Duodenal mucosa (tissue), 2 donors: ENCODE measurements at regions not wholly inside any gene's neighbourhood (a gene's known extent, or its start where the extent isn't known, plus 50 kb on each side); places are given as distances from the start of the nearest gene placed in this dataset.

ENCODE experiments used
- H3K27ac ChIP-seq: one replicate; pipeline ENCODE4 v1.7.0; 2013; ENCODE audit warnings: low read depth, low read length
- H3K27me3 ChIP-seq, 2 donors: one replicate each; pipeline ENCODE4 v1.7.0; 2013; ENCODE audit warnings: low read length in 2 of 2, control low read depth in 1 of 2; ENCODE audit not compliant: insufficient read depth in 2 of 2, control insufficient read depth in 1 of 2
- H3K36me3 ChIP-seq, 2 donors: one replicate each; pipeline ENCODE4 v1.7.0; 2013; ENCODE audit warnings: low read length in 2 of 2, control low read depth in 1 of 2; ENCODE audit not compliant: insufficient read depth in 2 of 2, control insufficient read depth in 1 of 2
- H3K4me1 ChIP-seq, 2 donors: one replicate each; pipeline ENCODE4 v1.7.0; 2013; ENCODE audit warnings: low read length in 2 of 2, control low read depth in 1 of 2; ENCODE audit not compliant: insufficient read depth in 2 of 2, control insufficient read depth in 1 of 2
- H3K4me3 ChIP-seq, 2 donors: one replicate each; pipeline ENCODE4 v1.7.0; 2013; ENCODE audit warnings: low read length in 2 of 2, low read depth in 1 of 2
- H3K9ac ChIP-seq, 2 donors: one replicate each; pipeline ENCODE4 v1.7.0; 2013; ENCODE audit warnings: low read length in 2 of 2, low read depth in 1 of 2
- H3K9me3 ChIP-seq, 2 donors: one replicate each; pipeline ENCODE4 v1.7.0; 2013; ENCODE audit warnings: low read length in 2 of 2, control low read depth in 1 of 2; ENCODE audit not compliant: control insufficient read depth in 1 of 2

DNA sequence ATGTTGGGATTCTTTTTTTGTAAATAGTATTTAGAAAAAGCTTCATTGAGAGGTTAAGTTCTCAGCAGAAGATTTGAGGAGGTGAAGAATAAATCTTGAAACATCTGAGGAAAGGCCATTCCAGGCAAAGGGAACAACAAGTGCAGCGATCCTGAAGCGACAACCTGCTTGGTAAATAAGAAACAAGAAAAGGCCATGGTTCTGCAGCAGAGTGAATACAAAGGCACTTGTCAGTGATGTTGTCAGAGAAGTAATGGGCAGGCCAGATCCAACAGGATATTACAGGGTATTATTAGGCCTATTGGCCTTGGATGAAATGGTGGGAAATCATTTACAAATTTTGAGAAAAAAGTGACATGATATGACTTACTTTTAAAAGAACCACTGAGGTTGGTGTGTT lies 960.0 kb downstream of the PLA2G4A start:
- no peaks in the 10 kb centered on the region for H3K27me3 ChIP-seq
- H3K9me3 ChIP-seq, result no peaks in the 10 kb centered on the region
- no peak overlapping the region for H3K9ac ChIP-seq
- H3K27ac ChIP-seq, result no peak overlapping the region
- H3K4me3 ChIP-seq, result no peak overlapping the region
- no peaks in the 10 kb centered on the region for H3K36me3 ChIP-seq
- H3K4me1 ChIP-seq, result no peaks in the 10 kb centered on the region

DNA sequence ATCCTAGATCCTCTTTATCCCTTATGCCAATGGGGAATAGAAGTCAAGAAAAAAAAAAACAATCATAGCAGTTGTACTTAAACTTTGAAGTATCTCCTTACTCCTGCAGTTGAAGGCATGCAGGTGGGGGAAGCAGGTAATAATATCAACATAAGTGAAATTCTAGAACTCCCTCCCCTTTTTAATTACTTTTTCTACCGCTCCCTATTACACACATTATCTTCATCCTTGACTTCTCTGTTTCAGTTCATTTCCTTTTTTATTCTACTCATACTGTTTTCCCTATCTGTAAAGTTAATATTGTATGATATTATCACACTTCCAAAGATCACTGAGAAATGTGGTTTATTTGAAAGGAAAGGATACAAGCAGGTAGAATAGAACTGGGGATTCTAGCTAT lies 962.0 kb downstream of the PLA2G4A start:
- H3K4me3 ChIP-seq, result no peak overlapping the region
- no peak overlapping the region for H3K27ac ChIP-seq
- no peaks in the 10 kb centered on the region for H3K27me3 ChIP-seq

DNA sequence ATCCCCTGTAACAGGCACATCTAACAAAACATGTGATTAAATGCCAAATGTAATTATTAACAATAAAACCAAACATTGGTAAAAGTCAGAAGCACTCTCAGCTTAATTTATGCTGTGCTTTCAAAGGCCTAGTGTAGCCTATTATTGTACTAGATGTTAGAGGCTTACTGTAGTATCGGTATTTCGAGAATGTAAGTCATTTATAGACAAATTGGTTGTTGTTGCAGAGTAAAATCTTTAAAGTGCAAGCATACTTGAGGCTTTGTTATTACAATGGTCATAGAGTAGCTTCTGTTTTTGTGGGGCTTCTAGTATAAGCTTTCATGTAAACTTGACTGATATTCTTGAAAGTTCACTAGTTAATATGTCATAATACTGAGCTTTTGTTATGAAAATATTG lies 965.8 kb downstream of the PLA2G4A start:
- Histone ChIP-seq H3K9me3 (no peaks in the 10 kb centered on the region), H3K9ac (no peak overlapping the region), H3K27ac (no peak overlapping the region), H3K36me3 (no peaks in the 10 kb centered on the region), H3K4me3 (no peak overlapping the region), H3K27me3 (no peaks in the 10 kb centered on the region), H3K4me1 (no peaks in the 10 kb centered on the region)

More for the DNA sequence above, 962.0 kb downstream of the PLA2G4A start:
- Histone ChIP-seq H3K4me1 (no peaks in the 10 kb centered on the region), H3K36me3 (no peaks in the 10 kb centered on the region), H3K9me3 (no peaks in the 10 kb centered on the region), H3K9ac (no peak overlapping the region)

GRCh38 chr1:187809549-187809948 lies 980.8 kb downstream of the PLA2G4A start:
- no peaks in the 10 kb centered on the region for H3K27me3 ChIP-seq
- H3K27ac ChIP-seq, result no peak overlapping the region
- no peaks in the 10 kb centered on the region for H3K4me1 ChIP-seq
- H3K36me3 ChIP-seq, result no peaks in the 10 kb centered on the region
- no peak overlapping the region for H3K9ac ChIP-seq
- H3K4me3 ChIP-seq, result no peak overlapping the region
- H3K9me3 ChIP-seq, result no peaks in the 10 kb centered on the region

DNA sequence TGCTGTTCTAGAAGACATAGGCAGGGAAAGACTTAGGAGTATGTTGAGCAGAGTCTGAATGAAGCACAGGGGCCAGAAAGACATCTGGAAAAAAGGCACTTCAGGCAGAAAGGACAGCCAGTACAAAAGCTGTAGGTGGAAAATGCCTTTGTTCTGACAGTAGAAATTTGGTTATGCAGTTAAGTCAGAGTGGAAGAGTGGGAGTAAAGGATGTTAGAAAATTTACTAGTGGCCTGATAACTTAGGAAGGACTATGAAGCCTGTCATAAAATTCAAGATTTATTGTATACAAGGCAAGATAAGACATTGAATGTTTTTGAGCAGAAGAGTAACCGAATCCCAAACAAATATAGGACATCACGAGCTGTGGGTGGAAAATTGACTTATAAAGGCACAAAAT lies 987.9 kb downstream of the PLA2G4A start:
- H3K27ac ChIP-seq, result no peak overlapping the region
- no peaks in the 10 kb centered on the region for H3K4me1 ChIP-seq
- peaks cover 0 to 2% of the 10 kb centered on the region in 2 donors for H3K9me3 ChIP-seq
- H3K4me3 ChIP-seq, result no peak overlapping the region
- no peaks in the 10 kb centered on the region for H3K27me3 ChIP-seq
- H3K36me3 ChIP-seq, result no peaks in the 10 kb centered on the region
- no peak overlapping the region for H3K9ac ChIP-seq

DNA sequence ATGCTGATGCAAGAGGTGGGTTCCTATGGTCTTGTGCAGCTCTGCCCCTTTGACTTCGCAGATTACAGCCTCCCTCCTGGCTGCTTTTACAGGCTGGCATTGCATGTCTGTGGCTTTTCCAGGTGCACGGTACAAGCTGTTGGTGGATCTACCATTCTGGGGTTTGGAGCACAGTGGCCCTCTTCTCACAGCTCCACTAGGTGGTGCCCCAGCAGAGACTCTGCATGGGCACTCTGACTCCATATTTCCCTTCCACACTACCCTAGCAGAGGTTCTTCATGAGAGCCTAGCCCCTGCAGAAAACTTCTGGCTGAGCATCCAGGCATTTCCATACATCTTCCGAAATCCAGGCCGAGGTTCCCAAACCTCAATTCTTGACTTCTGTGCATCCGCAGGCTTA lies 989.0 kb downstream of the PLA2G4A start:
- no peaks in the 10 kb centered on the region for H3K4me1 ChIP-seq
- no peak overlapping the region for H3K4me3 ChIP-seq
- H3K27ac ChIP-seq, result no peak overlapping the region
- H3K36me3 ChIP-seq, result no peaks in the 10 kb centered on the region
- peaks cover 0 to 2% of the 10 kb centered on the region in 2 donors for H3K9me3 ChIP-seq
- no peaks in the 10 kb centered on the region for H3K27me3 ChIP-seq
- no peak overlapping the region for H3K9ac ChIP-seq

GRCh38 chr1:187819086-187819485 lies 990.3 kb downstream of the PLA2G4A start:
- Histone ChIP-seq H3K27ac (no peak overlapping the region), H3K9ac (no peak overlapping the region), H3K9me3 (peaks cover 0 to 2% of the 10 kb centered on the region in 2 donors), H3K4me1 (no peaks in the 10 kb centered on the region), H3K36me3 (no peaks in the 10 kb centered on the region), H3K27me3 (no peaks in the 10 kb centered on the region), H3K4me3 (no peak overlapping the region)

GRCh38 chr1:187836557-187836956 lies 1007.8 kb downstream of the PLA2G4A start:
- no peak overlapping the region for H3K9ac ChIP-seq
- H3K4me3 ChIP-seq, result no peak overlapping the region
- H3K27me3 ChIP-seq, result no peaks in the 10 kb centered on the region
- H3K36me3 ChIP-seq, result no peaks in the 10 kb centered on the region
- H3K27ac ChIP-seq, result no peak overlapping the region
- H3K9me3 ChIP-seq, result peaks cover 0 to 4% of the 10 kb centered on the region in 2 donors
- no peaks in the 10 kb centered on the region for H3K4me1 ChIP-seq

DNA sequence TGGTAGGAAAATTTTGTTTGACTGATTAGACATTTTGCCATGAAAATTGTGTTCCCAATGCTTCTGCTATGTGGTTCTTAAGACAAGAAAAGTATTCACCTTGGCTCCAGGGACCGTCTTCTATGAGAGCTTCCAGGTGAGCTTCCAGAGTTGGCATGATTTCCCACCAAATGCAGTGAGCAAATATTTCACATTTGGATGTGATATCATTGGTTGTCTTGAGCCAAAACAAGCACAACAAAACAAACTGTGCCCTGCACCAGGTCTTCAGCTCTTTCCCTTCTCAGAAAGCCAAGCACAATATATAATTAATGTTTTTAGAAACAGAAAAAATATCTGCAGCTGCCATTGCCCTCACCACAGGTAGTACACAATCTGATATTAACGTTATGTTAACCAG lies 1009.0 kb downstream of the PLA2G4A start:
- Histone ChIP-seq H3K4me1 (no peaks in the 10 kb centered on the region), H3K9me3 (peaks cover 3 to 6% of the 10 kb centered on the region in 2 donors), H3K27ac (no peak overlapping the region), H3K4me3 (no peak overlapping the region), H3K36me3 (no peaks in the 10 kb centered on the region), H3K9ac (no peak overlapping the region), H3K27me3 (no peaks in the 10 kb centered on the region)

DNA sequence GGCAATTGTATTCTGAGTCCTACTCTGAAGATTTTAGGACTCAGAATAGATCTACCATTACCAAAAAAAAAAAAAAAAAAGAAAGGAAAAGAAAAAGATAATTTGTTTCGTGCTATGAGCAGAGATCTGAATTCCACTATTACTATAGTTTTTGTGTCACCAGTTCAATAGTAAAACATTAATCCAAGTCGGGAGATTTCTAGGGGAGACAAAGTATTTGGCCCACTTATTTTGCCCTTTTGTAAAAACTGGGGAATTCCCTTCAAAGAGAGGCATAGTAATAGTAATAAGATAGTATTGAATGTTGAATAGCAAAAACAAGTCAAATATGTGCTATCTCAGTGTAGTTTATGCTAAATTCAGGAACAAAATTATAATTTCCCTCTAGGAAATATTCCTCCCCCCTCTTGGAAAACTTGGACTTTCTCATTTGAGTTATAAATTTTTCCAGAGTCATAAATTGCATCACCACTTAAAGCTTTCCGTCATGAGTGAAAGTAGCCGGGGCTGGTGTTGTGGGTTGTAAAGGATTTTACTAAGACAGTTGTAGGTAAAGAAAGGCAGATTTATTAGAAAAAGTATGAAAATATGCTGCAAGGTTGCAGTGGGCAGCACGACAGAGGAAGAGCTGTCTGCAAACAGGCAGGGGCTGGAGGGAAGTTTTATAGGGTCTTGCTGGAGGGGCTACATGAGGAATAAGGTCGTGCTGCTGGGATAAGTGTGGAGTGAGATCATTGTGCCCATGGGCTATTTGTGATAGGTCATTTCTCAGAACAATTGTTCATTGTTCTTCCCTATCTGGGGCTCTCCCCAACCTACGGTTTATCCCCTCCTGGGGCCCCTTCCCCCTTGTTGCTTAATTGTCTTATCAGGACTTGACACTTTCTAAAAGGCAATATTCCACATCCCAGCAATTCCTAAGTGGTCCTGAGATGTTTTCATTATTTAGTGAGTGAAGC lies 1009.9 kb downstream of the PLA2G4A start:
- Histone ChIP-seq H3K27ac (no peak overlapping the region), H3K9ac (no peak overlapping the region), H3K36me3 (no peaks in the 10 kb centered on the region), H3K4me3 (no peak overlapping the region), H3K9me3 (peaks cover 4 to 10% of the 10 kb centered on the region in 2 donors), H3K4me1 (no peaks in the 10 kb centered on the region), H3K27me3 (no peaks in the 10 kb centered on the region)
